ENCODE measurements at regions not wholly inside any gene's neighbourhood (a gene's known extent, or its start where the extent isn't known, plus 50 kb on each side); places are given as distances from the start of the nearest gene placed in this dataset.

DNA sequence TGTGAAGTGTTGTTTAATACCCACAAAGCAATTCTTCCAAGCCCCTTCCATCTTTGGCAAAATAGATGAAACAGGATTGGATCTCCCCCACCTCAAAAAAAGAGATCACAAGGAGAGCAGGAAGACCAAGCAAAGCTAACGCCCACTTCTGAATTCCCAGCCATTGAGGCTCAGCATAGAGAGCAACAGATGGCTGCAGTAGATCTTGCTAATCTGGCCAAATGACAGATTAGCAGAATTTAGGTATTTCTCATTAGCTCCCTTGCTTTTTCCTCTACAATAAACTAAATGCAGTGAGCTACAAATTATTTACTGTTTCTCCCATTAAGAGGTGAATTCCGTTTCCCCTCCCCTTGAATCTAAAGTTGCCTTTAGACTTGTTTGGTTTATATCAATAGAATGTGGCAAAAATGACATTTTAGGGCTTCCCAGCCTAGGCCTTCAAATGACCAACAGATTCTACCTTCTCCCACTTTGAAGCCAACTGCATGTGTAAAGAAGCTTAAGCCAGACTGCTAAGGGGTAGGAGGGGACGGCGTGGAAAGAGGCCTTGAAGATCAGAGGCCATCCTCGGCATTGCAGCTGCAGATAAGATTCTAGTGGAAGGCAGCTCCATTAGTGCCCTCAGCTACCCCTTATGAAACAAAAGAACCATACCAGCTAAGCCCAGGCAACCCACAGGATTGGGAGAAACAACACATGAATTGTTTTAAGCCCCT lies 56.8 kb upstream of the CPEB4 start (continued):
- TF ChIP-seq ZNF263 (CRISPR knock-in tag; IDR thresholded peaks at IDR 0.05; ENCODE audit: borderline replicate concordance) (no peak), ZNF740 (CRISPR knock-in tag; IDR thresholded peaks at IDR 0.05) (no peak), ZNF740 (tag; IDR thresholded peaks at IDR 0.05) (no peak), ZMIZ1 (IDR thresholded peaks at IDR 0.05; ENCODE audit: low read depth in 2 of 2, low read length in 2 of 2) (no peak), ZNF589 (CRISPR knock-in tag; IDR thresholded peaks at IDR 0.05; ENCODE audit: low read depth) (no peak), HMGN3 (IDR thresholded peaks at IDR 0.05; ENCODE audit: borderline replicate concordance, extremely low read depth, insufficient read length, low read depth, low read length) (no peak), LEF1 (IDR thresholded peaks at IDR 0.05) (0 out of 2 replicates have a peak, but pooled peaks have one; percentile 21), CTBP1 (IDR thresholded peaks at IDR 0.05; ENCODE audit: borderline replicate concordance) (0 out of 2 replicates have a peak, but pooled peaks have one; percentile 23), RB1 (IDR thresholded peaks at IDR 0.05; ENCODE audit: low read depth) (no peak), ARID2 (IDR thresholded peaks at IDR 0.05) (no peak), MGA (IDR thresholded peaks at IDR 0.05) (peak; percentile 73)

Data from K562 (cell line).